Mammary epithelial cell (primary cell): ENCODE measurements at regions not wholly inside any gene's neighbourhood (a gene's known extent, or its start where the extent isn't known, plus 50 kb on each side); places are given as distances from the start of the nearest gene placed in this dataset.

Experiments used
- EZH2 ChIP-seq: IDR thresholded peaks from 2 replicates; pipeline ENCODE4 v1.6.1; 2012; ENCODE audit warnings: low read length, inconsistent platforms, borderline replicate concordance
- TF ChIP-seq, protein P1 (sequence below), 2 donors: IDR thresholded peaks in 1 of 2; conservative IDR thresholded peaks in 1 of 2; 2 replicates each; pipeline ENCODE4 v1.5.1; 2011 to 2012; ENCODE audit warnings: inconsistent platforms in 2 of 2, low read length in 2 of 2, mild to moderate bottlenecking in 2 of 2, control low read depth in 1 of 2, low read depth in 1 of 2; ENCODE audit not compliant: insufficient read depth in 1 of 2; ENCODE audit errors: extremely low read depth in 1 of 2

DNA sequence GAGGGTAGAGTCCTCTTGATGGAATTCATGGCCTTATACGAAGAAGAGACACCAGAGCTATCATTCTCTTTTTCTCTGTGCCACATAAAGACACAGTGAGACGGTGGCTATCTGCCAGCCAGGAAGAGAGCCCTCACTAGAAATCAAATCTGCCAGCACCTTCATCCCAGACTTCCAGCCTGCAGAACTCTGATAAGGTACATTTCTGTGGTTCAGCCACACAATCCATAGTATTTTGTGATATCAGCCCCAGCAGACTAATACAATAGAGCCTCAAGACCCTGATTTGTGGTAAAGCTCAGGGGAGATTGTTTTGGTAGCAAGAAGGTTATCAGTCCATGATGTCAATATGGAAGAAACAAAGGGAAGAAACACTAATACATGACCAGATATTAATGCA is 1213.2 kb downstream of the NLGN4X start:
- TF ChIP-seq, protein P1, sequence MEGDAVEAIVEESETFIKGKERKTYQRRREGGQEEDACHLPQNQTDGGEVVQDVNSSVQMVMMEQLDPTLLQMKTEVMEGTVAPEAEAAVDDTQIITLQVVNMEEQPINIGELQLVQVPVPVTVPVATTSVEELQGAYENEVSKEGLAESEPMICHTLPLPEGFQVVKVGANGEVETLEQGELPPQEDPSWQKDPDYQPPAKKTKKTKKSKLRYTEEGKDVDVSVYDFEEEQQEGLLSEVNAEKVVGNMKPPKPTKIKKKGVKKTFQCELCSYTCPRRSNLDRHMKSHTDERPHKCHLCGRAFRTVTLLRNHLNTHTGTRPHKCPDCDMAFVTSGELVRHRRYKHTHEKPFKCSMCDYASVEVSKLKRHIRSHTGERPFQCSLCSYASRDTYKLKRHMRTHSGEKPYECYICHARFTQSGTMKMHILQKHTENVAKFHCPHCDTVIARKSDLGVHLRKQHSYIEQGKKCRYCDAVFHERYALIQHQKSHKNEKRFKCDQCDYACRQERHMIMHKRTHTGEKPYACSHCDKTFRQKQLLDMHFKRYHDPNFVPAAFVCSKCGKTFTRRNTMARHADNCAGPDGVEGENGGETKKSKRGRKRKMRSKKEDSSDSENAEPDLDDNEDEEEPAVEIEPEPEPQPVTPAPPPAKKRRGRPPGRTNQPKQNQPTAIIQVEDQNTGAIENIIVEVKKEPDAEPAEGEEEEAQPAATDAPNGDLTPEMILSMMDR (conservative IDR thresholded peaks at IDR 0.05 in 1 of 2, IDR thresholded peaks at IDR 0.05 in 1 of 2; ENCODE audit: extremely low read depth in 1 of 2, insufficient read depth in 1 of 2, low read depth in 1 of 2, low read length in 2 of 2) = no peak
- no peak for TF ChIP-seq EZH2
